GM21619 (cell line): ENCODE measurements at regions not wholly inside any gene's neighbourhood (a gene's known extent, or its start where the extent isn't known, plus 50 kb on each side); places are given as distances from the start of the nearest gene placed in this dataset.
A peak's percentile ranks its signal among the peaks of the same experiment; 100 is the strongest.

Source experiments
- ATAC-seq: cut with Tn5 transposase; IDR thresholded peaks from one replicate; pipeline ENCODE4 v1.9.1; 2021; ENCODE audit not compliant: unreplicated experiment

- peak; percentile 46 for ATAC-seq
Observed at GRCh38 chr2:186068139-186068801, 329.7 kb downstream of the FSIP2 start.

DNA sequence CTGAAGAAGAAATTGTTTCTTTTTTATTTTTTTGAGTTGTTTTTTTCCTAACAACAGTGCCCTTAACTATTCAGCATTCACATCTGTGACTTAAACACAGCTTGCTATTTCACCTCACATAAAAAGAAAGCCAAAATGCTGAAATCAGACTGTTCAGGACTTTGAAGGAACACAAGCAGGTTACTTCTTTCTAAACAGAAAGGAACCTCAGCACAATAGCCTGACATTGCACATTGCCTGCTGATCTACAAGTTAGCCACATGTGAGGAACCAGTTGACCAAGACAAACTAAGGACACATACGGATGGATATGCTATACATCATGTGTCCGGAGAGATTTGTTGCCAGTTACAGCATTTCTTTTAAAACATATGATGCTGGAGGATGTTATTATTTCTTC is 331.1 kb downstream of the FSIP2 start:
- ATAC-seq: no peak

DNA sequence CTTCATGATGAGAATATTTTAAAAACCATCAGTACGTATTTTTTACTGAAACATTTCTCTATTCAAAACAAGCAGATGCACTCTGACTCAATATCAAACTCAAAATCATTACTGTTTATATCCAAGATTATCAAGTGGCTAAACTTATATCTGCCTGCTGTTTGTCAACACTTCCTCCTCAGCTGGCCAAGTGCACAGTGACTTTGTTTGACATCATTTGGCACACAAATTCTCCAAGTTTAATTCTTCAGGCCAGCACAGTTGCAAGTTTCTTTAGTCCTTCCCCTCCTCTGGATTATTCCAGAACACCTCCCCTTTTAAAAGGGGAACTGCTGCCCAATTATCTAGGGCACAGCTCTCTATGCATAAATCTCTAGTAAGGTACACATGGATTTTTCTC is 346.6 kb downstream of the FSIP2 start:
- ATAC-seq: no peak

DNA sequence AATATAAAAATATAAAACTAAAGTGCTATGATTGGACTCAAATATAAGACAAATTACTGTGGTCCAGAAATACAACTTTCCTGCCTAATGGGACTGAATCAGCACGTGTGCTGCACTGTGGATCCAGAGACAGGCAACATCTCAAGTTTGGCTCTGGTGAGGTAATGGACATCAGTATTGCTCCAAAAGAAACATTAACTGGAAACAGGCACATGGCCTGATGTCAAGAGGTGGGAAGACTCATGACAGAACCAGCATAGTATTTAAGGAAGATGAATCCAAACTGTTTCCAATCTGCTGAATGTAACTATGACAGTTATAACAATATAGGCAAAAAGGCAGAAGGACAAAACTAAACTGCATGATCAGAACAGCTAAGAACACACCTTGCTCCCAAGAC is 354.6 kb downstream of the FSIP2 start:
- no peak for ATAC-seq

DNA sequence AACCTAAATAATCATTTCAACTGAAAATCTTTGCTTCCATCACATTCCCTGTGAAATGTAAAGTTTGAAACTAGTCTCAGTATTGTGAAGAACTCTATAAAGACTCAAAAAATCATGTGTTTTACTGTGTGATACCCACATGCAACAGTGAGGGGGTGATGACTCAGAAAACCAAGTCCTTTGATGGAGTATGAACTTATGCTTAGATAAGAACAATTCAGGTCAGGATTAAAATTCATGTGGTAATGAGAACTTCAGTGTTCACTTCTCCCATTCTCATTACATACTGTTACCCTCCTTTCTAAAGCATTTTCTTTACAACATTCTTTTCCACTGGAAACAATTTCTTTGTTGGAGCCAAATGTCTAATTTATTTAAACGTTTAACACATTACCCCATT is 360.2 kb downstream of the FSIP2 start:
- ATAC-seq: no peak

GRCh38 chr2:186099826-186100225 is 361.2 kb downstream of the FSIP2 start:
- ATAC-seq: no peak

GRCh38 chr2:186100636-186101035 is 362.0 kb downstream of the FSIP2 start:
- ATAC-seq: no peak

DNA sequence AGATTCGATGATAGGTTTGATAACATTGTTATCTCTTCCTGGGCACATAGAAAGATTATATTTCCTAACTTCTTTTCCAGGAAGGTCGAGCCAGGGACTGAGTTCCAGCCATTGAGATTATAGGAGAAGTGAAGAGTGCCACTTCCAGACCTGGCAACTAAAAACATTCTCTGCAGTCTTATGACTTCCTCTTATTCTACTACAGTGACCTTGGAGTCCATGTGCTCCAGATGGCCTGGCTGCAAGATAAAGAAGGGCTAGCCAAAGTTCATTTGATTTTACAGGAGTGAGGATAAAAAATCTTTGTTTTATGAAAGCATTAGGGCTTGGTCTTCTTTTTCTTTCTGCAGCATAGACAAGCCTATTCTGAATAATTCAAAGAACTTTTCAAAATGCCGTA is 363.0 kb downstream of the FSIP2 start:
- ATAC-seq: no peak

DNA sequence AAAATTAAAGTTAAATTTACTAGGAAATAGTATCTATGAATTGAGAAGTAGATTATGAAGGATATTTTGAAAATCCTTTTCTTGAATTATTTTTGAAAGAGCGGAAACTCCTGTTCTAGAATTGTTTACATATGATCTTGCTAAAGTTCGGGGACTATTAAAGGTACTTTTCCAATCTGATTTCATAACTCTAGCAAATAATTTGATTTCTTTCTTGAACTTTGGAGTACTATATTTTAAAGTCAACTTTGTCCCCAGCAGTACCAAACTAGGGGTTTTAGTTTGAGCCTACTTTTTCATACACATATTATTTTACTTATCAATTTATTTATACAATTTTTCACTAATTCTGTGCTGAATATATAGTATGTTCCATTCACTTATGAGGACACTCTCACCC is 364.7 kb downstream of the FSIP2 start:
- ATAC-seq: no peak

DNA sequence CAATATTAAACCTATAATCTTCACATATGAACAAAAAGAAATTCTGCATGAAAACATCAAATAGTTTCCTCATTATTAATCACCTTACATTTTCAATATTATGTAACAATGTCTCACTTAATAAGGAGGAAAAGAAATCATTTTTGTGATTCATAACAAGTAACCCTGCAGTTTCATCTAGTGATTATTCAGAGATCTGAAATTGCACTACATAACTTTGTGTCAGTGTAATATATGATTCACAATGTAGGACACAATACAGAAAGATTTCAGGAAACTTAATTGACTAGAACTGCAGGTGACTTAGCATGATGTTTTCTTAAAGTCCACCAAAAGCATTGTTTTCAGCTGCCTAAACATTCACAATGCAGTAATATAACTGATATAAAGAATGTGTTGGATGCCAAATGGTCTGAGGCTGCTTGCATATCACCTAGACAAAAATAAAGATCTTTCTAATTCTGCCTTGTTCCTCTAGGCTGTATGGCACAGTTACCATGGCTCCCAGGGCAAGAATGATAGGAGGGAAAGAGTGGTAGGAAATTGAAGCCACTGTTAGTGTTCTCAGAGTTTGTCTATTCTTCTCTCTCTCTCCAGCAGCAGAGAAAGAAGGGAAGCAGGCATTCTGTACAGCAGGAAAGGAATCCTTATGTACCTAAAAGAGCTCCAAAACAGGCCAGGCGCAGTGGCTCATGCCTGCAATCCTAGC is 366.6 kb downstream of the FSIP2 start:
- no peak for ATAC-seq

DNA sequence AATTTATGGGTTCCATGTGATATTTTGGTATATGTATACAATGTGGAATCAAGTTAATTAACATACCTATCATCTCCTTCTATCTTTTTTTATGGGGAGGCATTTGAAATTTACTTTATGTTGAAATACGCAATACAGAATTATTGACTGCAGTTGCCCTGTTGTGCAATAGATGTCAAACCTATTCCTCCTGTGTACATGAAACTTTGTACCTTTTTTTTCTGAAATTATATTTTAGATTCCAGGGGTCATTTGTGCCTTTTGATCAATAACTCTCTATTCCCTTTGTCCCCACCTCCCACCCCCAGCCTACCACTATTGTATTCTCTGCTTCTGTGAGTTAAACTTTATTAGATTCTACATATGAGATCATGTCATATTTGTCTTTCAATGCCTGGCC is 369.9 kb downstream of the FSIP2 start:
- no peak for ATAC-seq

DNA sequence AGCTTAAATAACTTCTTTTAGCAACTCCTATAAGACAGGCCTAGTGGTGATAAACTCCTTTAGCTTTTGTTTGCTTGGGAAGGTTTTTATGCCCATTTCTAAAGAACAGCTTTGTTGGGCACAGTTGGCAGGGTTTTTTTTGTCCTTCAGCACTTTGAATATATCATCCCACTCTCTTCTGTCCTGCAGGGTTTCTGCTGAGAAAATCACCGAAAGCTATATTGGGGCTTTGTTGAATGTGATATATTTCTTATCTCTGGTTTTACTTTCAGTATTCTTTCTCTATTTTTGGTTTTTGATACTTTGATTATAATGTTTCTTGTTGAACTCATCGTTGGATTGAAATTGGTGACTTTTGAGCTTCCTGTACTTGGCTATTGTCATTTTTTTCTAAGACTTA is 372.8 kb upstream of the ZC3H15 start:
- ATAC-seq: no peak

DNA sequence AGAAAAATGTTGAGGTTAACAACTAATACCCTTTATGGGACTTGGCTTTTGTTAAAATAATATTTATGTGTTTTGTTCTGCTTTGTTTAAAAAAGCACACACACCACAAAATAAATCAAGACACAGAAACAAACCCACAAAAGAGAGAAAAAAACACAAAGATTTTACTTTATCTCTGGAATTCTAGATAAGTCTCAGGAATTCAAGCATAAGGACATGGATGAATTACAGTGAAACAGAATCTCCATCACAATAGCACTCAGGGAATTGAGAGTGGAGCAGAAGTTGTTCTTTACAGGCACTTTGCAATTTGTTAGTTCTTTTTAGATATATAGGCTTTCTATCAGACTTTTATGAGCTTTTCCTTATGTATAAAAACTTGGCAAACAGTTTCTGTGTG is 360.9 kb upstream of the ZC3H15 start:
- ATAC-seq: no peak

DNA sequence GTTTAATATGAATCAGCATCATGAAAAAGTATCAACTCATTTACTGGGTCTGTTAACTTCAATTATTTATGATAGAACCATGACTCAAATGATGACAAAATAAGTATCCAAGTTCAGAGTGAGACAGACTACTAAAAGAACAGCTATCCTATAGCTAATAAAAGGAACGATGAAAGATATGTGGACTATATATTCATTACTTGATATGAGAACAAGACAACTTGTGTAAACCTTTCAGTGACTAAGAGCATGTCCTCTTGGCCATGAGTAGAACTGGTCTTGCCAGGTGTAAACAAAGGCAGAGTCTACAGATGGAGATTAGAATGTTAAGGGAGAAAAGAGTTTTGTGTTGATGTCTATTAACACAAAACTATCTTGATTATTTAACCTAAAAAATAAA is 360.4 kb upstream of the ZC3H15 start:
- ATAC-seq: no peak

- ATAC-seq: no peak
Observed at GRCh38 chr2:186126181-186126580, 359.9 kb upstream of the ZC3H15 start.

- no peak for ATAC-seq
Observed at GRCh38 chr2:186129767-186130581, 356.1 kb upstream of the ZC3H15 start.

GRCh38 chr2:186130748-186131641 is 355.1 kb upstream of the ZC3H15 start:
- no peak for ATAC-seq

DNA sequence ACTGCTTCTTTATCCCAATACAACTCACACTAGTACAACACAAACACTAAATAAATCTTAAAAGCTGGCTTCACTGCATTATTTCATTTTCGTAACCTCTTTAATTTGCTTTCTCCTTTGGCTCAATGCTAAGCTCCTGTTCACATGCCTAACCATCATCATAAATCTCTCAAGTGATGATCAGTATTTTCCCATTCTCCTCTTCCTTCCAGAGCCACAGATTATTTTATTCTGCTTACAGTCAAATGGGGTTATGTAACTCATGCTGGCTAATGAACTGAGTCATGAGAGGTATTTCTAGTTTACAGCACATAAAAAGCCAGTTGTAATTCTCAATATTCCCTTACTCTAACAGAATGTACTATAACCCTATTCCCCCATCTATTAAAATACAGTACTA is 350.4 kb upstream of the ZC3H15 start:
- no peak for ATAC-seq

- ATAC-seq: no peak
Observed at GRCh38 chr2:186136860-186137259, 349.2 kb upstream of the ZC3H15 start.

GRCh38 chr2:186138845-186139244 is 347.2 kb upstream of the ZC3H15 start:
- no peak for ATAC-seq

DNA sequence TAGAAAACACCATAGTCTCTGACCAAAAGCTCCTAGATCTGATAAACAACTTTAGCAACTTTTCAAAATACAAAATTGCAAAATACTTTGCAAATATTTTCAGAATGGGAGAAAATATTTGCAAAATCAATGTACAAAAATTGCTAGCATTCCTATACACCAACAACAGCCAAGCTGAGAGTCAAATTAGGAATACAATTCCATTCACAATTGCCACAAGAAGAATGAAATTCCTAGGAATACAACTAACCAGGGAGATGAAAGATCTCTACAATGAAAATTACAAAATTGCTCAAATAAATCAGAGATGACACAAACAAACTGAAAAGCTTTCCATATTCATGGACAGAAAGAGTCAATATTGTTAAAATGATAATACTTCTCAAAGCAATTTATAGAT is 327.0 kb upstream of the ZC3H15 start:
- no peak for ATAC-seq
